A549 (cell line): ENCODE measurements at regions not wholly inside any gene's neighbourhood (a gene's known extent, or its start where the extent isn't known, plus 50 kb on each side); places are given as distances from the start of the nearest gene placed in this dataset.

ENCODE experiments used
- ATAC-seq, 2 experiments: fragments of 200-7000 bp in 1 of 2; fragments of >200 bp in 1 of 2; cut with Nextera tagmentation in 1 of 2; cut with Tn5 transposase in 1 of 2; 3 replicates each; pipeline versions ENCODE4 v1.8.0 to v1.9.1; 2018 to 2020; ENCODE audit warnings: mild to moderate bottlenecking in 1 of 2, moderate library complexity in 1 of 2
- CTCF ChIA-PET: fragments of 300-600 bp; sonication (Branson Sonifier 250); formaldehyde crosslinking; extraction: SDS; loops from one replicate; lab custom pipeline; 2021; ENCODE audit warnings: antibody characterized with exemption, inconsistent platforms; lab: Yijun Ruan, JAX
- POLR2A ChIA-PET: fragments of 350-600 bp; formaldehyde crosslinking; extraction: SDS; loops from one replicate; lab custom pipeline; 2021; ENCODE audit warnings: antibody characterized with exemption, inconsistent platforms; lab: Yijun Ruan, JAX
- DNase-seq, 2 experiments: peaks; one replicate each; pipeline versions ENCODE4 v3.0.0 to v3.0.0-alpha.2; 2011 to 2016; ENCODE audit warnings: low read depth in 1 of 2, low spot score in 1 of 2
- FAIRE-seq: peaks from 2 replicates; lab custom pipeline; 2011; peaks lifted over from hg19 to GRCh38; lab: Jason Lieb, UNC
- H3K27ac ChIP-seq, 2 experiments: fragments of >200 bp; sonication (Bioruptor Twin); formaldehyde crosslinking; 3 replicates each; pipeline ENCODE4 v1.5.1; 2016 to 2017
- H3K4me1 ChIP-seq: fragments of >200 bp; sonication (Bioruptor Twin); formaldehyde crosslinking; 3 replicates; pipeline ENCODE4 v1.6.1; 2016
- H3K4me2 ChIP-seq: fragments of >200 bp; sonication (Bioruptor Twin); formaldehyde crosslinking; 3 replicates; pipeline ENCODE4 v1.6.1; 2016
- H3K4me3 ChIP-seq: fragments of >200 bp; sonication (Bioruptor Twin); formaldehyde crosslinking; 3 replicates; pipeline ENCODE4 v1.5.1; 2016
- H3K9me3 ChIP-seq: fragments of >200 bp; sonication (Bioruptor Twin); formaldehyde crosslinking; 3 replicates; pipeline ENCODE4 v1.6.1; 2016
- CEBPB ChIP-seq, 2 experiments: fragments of >200 bp in 1 of 2; sonication (Bioruptor Twin) in 1 of 2; formaldehyde crosslinking in 1 of 2; IDR thresholded peaks; 2 replicates each; pipeline ENCODE4 v1.6.1; 2012 to 2016
- E2F6 ChIP-seq: IDR thresholded peaks from 2 replicates; pipeline ENCODE4 v1.6.1; 2012; ENCODE audit warnings: low read depth, borderline replicate concordance
- EP300 ChIP-seq, 2 experiments: fragments of >200 bp; sonication (Bioruptor Twin); formaldehyde crosslinking; IDR thresholded peaks; 2 replicates in 1 of 2; 3 replicates in 1 of 2; pipeline ENCODE4 v1.6.1; 2016 to 2017
- ESRRA ChIP-seq: fragments of 150-350 bp; IDR thresholded peaks from 2 replicates; pipeline ENCODE4 v1.6.1; 2014; ENCODE audit warnings: mild to moderate bottlenecking, low read length, borderline replicate concordance
- FOSL2 ChIP-seq, 2 experiments: fragments of 450-650 bp in 1 of 2; fragments of >200 bp in 1 of 2; sonication (Bioruptor Twin) in 1 of 2; formaldehyde crosslinking; IDR thresholded peaks; 2 replicates each; pipeline versions ENCODE4 v1.5.0 to v1.6.1; 2016 to 2020; ENCODE audit warnings: mild to moderate bottlenecking in 1 of 2, moderate library complexity in 1 of 2
- GATA3 ChIP-seq: IDR thresholded peaks from 2 replicates; pipeline ENCODE4 v1.6.1; 2012; ENCODE audit warnings: borderline replicate concordance
- HES2 ChIP-seq: fragments of >200 bp; sonication (Bioruptor Twin); formaldehyde crosslinking; IDR thresholded peaks from 2 replicates; pipeline ENCODE4 v1.6.1; 2016
- HEYL ChIP-seq: fragments of 250-450 bp; sonication (Bioruptor Pico); IDR thresholded peaks from 2 replicates; pipeline ENCODE4 v1.8.0; 2021; ENCODE audit warnings: mild to moderate bottlenecking, moderate library complexity
- HOXB5 ChIP-seq: fragments of 250-450 bp; sonication (Bioruptor Pico); IDR thresholded peaks from 2 replicates; pipeline ENCODE4 v1.5.0; 2020; ENCODE audit warnings: mild to moderate bottlenecking, moderate library complexity
- JUN ChIP-seq, 2 experiments: fragments of >200 bp; sonication (Bioruptor Twin); formaldehyde crosslinking; IDR thresholded peaks; 2 replicates in 1 of 2; 3 replicates in 1 of 2; pipeline ENCODE4 v1.6.1; 2016 to 2017
- JUNB ChIP-seq: fragments of >200 bp; sonication (Bioruptor Twin); formaldehyde crosslinking; IDR thresholded peaks from 2 replicates; pipeline ENCODE4 v1.6.1; 2016
- KDM1A ChIP-seq: fragments of 200-600 bp; sonication (generic); IDR thresholded peaks from 2 replicates; pipeline ENCODE4 v1.6.1; 2016; ENCODE audit warnings: low read depth, mild to moderate bottlenecking
- MAX ChIP-seq: IDR thresholded peaks from 2 replicates; pipeline ENCODE4 v1.6.1; 2012
- PBX3 ChIP-seq: IDR thresholded peaks from 2 replicates; pipeline ENCODE4 v1.6.1; 2012
- PHF8 ChIP-seq: fragments of 200-600 bp; sonication (generic); IDR thresholded peaks from 2 replicates; pipeline ENCODE4 v1.6.1; 2016; ENCODE audit warnings: low read depth, mild to moderate bottlenecking, antibody characterized with exemption, moderate library complexity, borderline replicate concordance
- POLR2AphosphoS2 ChIP-seq: conservative IDR thresholded peaks from 2 replicates; pipeline ENCODE4 v1.6.1; 2012; ENCODE audit warnings: low read length, improper control_type of control experiment, inconsistent platforms
- REST ChIP-seq: fragments of 200-600 bp; sonication (generic); IDR thresholded peaks from 2 replicates; pipeline ENCODE4 v1.6.1; 2016; ENCODE audit warnings: antibody characterized with exemption, mild to moderate bottlenecking, moderate library complexity
- RFX5 ChIP-seq: fragments of 450-650 bp; IDR thresholded peaks from 2 replicates; pipeline ENCODE4 v1.7.1; 2014; ENCODE audit warnings: antibody characterized with exemption, mild to moderate bottlenecking, moderate library complexity
- RNF2 ChIP-seq: fragments of 200-600 bp; sonication (generic); IDR thresholded peaks from 2 replicates; pipeline ENCODE4 v1.6.1; 2016; ENCODE audit warnings: low read depth, mild to moderate bottlenecking, antibody characterized with exemption, moderate library complexity, borderline replicate concordance
- TP53 ChIP-seq: fragments of 250-450 bp; sonication (Bioruptor Pico); IDR thresholded peaks from 2 replicates; pipeline ENCODE4 v1.5.0; 2021; ENCODE audit warnings: mild to moderate bottlenecking, moderate library complexity
- WGBS: methylation state at CpG from one replicate; pipeline ENCODE4 v1.1.6; 2017; ENCODE audit errors: missing lambda C conversion rate; 5-methylcytosine and 5-hydroxymethylcytosine counted together

- no peak for TF ChIP-seq E2F6
- TF ChIP-seq RFX5, result no peak
- no peak for TF ChIP-seq POLR2AphosphoS2
- TF ChIP-seq TP53 (CRISPR knock-in tag), result no peak
- TF ChIP-seq ESRRA, result no peak
- TF ChIP-seq RNF2, result no peak
- no peak for TF ChIP-seq PHF8
These were observed 118.8 kb upstream of the DIO3 start (continued) for GRCh38 chr14:101442451-101442850.

GRCh38 chr14:101444116-101444515 is 117.2 kb upstream of the DIO3 start:
- no peak overlapping the region for H3K4me3 ChIP-seq
- H3K27ac ChIP-seq, result peak overlapping the region; percentile 24 to 62; a peak in 4 of 6 replicates
- WGBS, result 15% methylated on average over 7 of the region's 7 CpGs

More at GRCh38 chr14:101444116-101444515, 117.2 kb upstream of the DIO3 start:
- peak overlapping the region; percentile 35 for H3K4me2 ChIP-seq
- DNase-seq, result peak; percentile 54 to 73
- peak; percentile 36 for FAIRE-seq
- POLR2A ChIA-PET, result interaction anchor here (0.6 kb wide), 1 partner anchor 9 kb away, joined by 7 read pairs; no protein-coding TSS in a partner anchor
- H3K4me1 ChIP-seq, result peaks cover 14% of the 10 kb centered on the region
- TF ChIP-seq HOXB5 (CRISPR knock-in tag) (peak; percentile 72; the same call in 1 of the 2 replicates), CEBPB (IDR thresholded peaks at IDR 0.05) (peak; percentile 82 to 97), JUN (IDR thresholded peaks at IDR 0.05) (peak; percentile 48 to 86; a peak in 4 of 5 replicates), EP300 (IDR thresholded peaks at IDR 0.05) (peak; percentile 55 to 90; a peak in 3 of 5 replicates), PBX3 (peak; percentile 73), GATA3 (peak; percentile 82), TP53 (CRISPR knock-in tag) (no peak), MAX (peak; percentile 34; the same call in 1 of the 2 replicates), FOSL2 (IDR thresholded peaks at IDR 0.05) (peak; percentile 31; the same call in 1 of the 2 replicates), FOSL2 (CRISPR knock-in tag; IDR thresholded peaks at IDR 0.05) (peak; percentile 83), HEYL (CRISPR knock-in tag) (no peak), KDM1A (no peak), JUNB (peak; percentile 57), REST (no peak), HES2 (peak; percentile 16; the same call in 1 of the 2 replicates)
- TF ChIP-seq, all 56 proteins: peak for 10
- ATAC-seq, result peak; percentile 68 to 84; a peak in 4 of 6 replicates
- no peaks in the 10 kb centered on the region for H3K9me3 ChIP-seq
- CTCF ChIA-PET, result interaction anchor here (0.6 to 1.0 kb wide), 4 partner anchors 29 to 271 kb away, joined by 3 read pairs; no protein-coding TSS in a partner anchor
